GM18873 (cell line): ENCODE measurements at regions not wholly inside any gene's neighbourhood (a gene's known extent, or its start where the extent isn't known, plus 50 kb on each side); places are given as distances from the start of the nearest gene placed in this dataset.

ENCODE experiments used
- ATAC-seq: cut with Tn5 transposase; IDR thresholded peaks from one replicate; pipeline ENCODE4 v1.9.1; 2021; ENCODE audit warnings: mild to moderate bottlenecking, moderate library complexity, moderate number of reproducible peaks; ENCODE audit not compliant: unreplicated experiment, low FRiP score

DNA sequence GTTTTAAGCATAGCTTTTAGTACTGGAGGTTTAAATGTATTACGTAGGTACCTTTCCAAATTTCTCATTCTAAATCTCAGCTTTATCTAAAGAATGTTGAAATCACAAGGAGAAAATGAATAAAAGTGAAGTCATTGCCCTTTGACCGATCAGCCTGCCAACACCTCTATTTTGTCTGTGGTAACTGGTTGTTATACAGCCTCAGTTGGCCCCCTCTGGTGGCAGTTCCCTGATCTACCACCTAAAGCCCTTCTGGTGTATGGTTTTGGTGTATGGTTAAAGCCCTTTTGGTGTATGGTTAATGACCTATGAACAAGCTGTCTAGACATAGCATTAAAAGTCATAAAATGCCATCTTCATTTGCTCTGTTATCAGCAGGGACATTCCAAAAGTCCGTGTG, 378.2 kb upstream of the AZI2 start:
- ATAC-seq, result no peak

DNA sequence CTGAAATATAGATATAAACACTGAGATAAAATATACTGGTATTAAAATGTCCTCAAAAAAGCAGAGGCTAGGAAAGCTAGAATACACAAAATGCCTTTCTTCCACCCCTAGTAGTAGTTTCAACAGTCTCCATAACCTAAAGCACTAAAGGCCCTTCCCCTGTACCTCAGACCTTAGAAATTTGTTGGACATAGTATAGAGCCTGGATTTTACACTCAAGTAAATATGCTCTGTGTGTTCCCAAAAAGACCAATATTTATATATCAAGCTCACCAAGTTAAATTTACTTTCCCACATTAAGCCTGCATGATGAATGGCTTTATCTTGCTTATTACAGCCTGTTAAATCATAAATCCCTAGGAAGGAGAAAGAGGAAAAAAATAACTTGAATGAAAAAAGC, 378.7 kb upstream of the AZI2 start:
- no peak for ATAC-seq

DNA sequence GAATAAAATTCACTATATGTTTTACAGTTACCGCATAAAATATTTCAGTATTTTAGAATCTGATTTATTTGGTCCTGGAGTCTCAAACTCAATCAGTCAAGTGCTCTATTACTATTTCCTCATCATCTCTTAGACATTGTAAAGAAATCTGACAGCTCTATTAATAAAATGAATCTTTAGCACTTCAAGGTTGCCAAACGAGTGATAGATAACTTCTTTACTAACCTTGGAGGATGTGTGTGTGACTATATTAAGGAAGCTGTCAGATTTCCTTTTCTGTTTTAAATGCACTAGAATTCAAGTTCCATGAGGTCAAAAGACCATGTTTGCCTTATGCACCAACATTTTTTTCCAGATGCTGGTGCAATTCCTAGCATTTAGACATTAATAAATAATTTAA, 389.8 kb upstream of the AZI2 start:
- no peak for ATAC-seq

GRCh38 chr3:28739647-28740046, 391.0 kb upstream of the AZI2 start:
- no peak for ATAC-seq

DNA sequence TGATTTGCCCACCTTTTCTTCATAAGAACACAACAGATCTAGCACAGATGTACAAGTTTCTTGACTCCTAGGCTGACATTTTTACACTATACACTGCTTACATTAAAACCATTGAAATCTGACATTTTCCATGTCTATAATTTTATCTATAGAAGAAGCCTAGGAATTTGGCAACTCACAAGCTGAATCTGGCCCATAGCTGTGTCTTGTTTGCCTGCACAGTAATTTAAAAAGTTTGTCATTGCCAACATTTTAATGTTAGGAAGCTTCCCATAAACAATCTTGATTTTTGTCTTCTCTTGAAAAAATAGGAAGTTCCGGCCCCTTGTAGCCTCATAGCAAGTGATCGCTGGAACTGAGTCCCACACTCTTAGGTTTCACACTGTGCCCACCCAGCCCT, 394.6 kb upstream of the AZI2 start:
- no peak for ATAC-seq

- ATAC-seq, result no peak
Measured at GRCh38 chr3:28743831-28744230, 395.2 kb upstream of the AZI2 start.

DNA sequence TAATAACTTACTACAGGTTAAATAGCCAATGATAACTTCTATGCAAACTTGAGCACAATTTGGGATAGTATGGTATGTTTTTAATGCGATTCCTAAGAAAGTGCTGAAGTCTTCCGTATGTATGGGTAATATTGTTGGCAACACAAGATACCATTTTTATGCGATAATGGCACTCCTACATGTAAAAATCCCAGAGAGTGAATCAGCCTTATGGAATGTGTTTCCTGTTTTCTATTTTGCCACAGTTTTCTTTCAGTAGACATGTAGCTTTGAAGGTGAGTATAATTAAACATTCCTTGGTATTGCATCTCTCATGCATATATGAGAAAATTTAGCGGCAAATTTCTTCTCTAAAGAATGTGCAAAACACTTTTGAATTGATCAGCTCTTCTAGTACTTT, 396.8 kb upstream of the AZI2 start:
- no peak for ATAC-seq

- no peak for ATAC-seq
Measured at GRCh38 chr3:28745916-28746617, 397.4 kb upstream of the AZI2 start.

DNA sequence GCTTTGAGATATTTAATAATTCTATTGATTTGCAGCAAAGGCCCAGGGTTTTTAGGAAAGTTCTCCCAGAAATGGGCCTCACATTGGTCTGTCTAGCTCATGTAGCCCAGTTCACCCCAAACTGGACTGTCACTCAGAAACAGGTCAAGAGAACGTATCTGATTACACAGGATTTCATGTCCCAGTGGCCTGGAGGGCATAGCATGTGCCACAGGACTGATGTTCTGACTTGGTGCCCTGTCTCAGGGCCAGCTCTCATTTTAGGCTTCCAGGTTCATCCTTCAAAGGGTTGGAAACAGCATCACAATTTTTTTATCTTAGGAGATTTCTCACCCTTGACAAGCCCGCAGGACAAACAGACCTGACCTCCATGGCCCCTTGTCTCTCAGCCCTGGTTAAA, 398.4 kb upstream of the AZI2 start:
- no peak for ATAC-seq

DNA sequence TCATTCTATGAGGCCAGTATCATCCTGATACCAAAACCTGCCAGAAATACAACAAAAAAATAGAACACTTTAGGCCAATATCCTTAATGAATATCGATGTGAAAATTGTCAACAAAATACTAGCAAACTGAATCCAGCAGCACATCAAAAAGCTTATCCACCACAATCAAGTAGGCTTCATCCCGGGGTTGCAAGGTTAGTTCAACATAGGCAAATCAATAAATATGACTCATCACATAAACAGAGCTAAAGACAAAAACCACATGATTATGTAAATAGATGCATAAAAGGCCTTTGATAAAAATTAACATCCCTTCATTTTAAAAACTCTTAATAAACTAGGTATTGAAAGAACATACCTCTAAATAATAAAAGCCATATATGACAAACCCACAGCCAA, 403.2 kb upstream of the AZI2 start:
- no peak for ATAC-seq

DNA sequence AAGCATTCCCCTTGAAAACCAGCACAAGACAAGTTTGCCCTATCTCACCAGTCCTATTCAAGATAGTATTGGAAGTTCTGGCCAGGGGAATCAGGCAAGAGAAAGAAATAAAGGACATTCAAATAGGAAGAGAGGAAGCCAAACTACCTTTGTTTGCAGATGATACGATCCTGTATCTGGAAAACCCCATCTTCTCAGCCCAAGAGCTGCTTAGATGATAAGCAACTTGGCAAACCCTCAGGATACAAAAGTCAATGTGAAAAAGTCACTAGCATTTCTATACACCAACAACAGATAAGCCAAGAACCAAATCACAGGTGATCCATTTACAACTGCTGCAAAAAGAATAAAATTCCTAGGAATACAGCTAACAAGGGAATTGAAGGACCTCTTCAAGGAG, 403.7 kb upstream of the AZI2 start:
- ATAC-seq, result no peak

- no peak for ATAC-seq
Measured at GRCh38 chr3:28756056-28756455, 407.4 kb upstream of the AZI2 start.

DNA sequence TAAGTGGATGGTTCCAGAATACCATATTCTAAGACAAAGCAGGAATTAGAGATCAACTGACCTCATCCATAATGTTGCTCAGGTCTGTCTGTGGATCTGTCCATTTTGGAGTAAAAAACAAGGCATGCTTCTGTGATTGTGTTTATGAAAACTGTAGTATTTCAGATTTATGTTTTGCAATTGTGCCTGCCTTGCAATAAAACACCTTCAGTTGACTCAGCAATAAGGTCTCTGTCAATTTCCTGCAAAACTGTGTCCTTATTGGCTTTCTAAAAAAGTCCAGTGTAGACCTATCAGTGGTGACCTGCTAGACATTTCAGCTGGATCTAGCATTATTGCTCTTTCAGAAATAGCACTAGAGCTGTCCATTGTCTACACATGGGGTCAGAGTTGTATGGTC, 409.5 kb upstream of the AZI2 start:
- no peak for ATAC-seq

GRCh38 chr3:28761375-28761774, 412.8 kb upstream of the AZI2 start:
- no peak for ATAC-seq

- no peak for ATAC-seq
Measured at GRCh38 chr3:28765194-28765593, 416.6 kb upstream of the AZI2 start.

GRCh38 chr3:28768439-28768838, 419.8 kb upstream of the AZI2 start:
- no peak for ATAC-seq

GRCh38 chr3:28777806-28778475, 429.3 kb upstream of the AZI2 start:
- ATAC-seq, result no peak

- no peak for ATAC-seq
Measured at GRCh38 chr3:28780480-28780879, 431.9 kb upstream of the AZI2 start.

- no peak for ATAC-seq
Measured at GRCh38 chr3:28781053-28781452, 432.4 kb upstream of the AZI2 start.

DNA sequence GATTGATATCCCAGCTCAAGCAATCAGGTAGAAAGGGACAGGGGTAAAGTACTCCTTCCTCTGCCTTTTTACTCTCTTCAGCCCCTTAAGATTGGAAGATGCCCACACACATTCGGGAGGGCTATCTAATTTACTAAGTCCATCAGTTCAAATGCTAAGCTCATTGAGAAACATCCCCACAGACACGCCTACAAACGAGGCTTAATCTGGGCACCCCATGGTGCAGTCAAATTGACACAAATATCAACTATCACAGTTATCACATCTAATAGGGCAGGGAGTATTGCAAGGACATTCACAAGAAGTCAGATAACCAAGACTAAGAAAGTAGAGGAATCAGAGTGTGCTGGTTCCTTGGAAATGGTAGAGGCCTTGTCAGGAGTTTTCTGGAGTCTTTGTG, 437.8 kb upstream of the AZI2 start:
- ATAC-seq, result no peak

- ATAC-seq, result no peak
Measured at GRCh38 chr3:28788571-28788970, 439.9 kb upstream of the AZI2 start.

DNA sequence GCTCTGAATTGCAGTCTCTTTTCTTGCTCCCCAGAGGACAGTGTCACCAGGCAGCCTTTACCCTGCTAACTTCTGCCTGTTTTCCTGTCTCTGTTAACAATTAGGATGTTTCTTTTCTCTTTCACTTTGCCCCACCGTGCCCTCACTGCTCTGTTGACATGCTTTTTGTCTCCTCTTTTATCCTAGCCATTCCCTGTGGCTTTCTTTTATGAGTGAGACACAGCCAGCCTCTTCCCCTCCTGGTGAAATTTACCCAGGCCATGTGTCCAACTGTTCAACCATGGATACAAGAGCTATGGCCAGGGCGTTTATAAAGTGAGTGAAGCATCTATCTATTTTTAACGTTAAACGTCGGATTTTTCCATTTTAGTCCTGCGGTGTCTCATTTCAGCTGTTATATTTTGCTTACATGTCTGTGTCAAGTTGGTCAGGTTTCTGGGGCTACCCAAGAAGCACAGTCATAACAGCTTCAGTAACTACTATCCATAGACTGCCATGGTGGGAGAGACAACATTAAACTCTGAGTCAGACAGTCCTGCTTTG, 443.2 kb upstream of the AZI2 start:
- ATAC-seq, result no peak
